CD4-positive, alpha-beta T cell (primary cell): ENCODE measurements at regions not wholly inside any gene's neighbourhood (a gene's known extent, or its start where the extent isn't known, plus 50 kb on each side); places are given as distances from the start of the nearest gene placed in this dataset.

ENCODE experiments used
- ATAC-seq: fragments of 200-7000 bp; cut with Tn5 transposase; one replicate; pipeline ENCODE4 v1.10.0; 2022; ENCODE audit warnings: mild to moderate bottlenecking; ENCODE audit not compliant: poor library complexity
- CTCF ChIA-PET: fragments of 350-600 bp; sonication (Branson Sonifier 250); formaldehyde crosslinking; loops from one replicate; lab custom pipeline; 2021; ENCODE audit warnings: antibody characterized with exemption, inconsistent platforms; lab: Charles Lee
- POLR2A ChIA-PET: fragments of 350-600 bp; sonication (Branson Sonifier 250); formaldehyde crosslinking; loops from one replicate; lab custom pipeline; 2021; ENCODE audit warnings: antibody characterized with exemption, inconsistent platforms; lab: Charles Lee
- DNase-seq, 14 experiments: peaks; one replicate each; pipeline ENCODE4 v3.0.0-alpha.2; 2013 to 2020; ENCODE audit warnings: mixed read lengths in 2 of 14
- H3K27ac ChIP-seq, 2 donors: one replicate each; pipeline versions ENCODE4 v1.5.1 to v1.7.0; 2013; ENCODE audit warnings: low read length in 2 of 2, low read depth in 1 of 2, mild to moderate bottlenecking in 1 of 2
- H3K27me3 ChIP-seq, 2 experiments: 1 replicate in 1 of 2; 2 replicates in 1 of 2; pipeline versions ENCODE4 v1.6.1 to v1.7.0; 2013; ENCODE audit warnings: low read length in 2 of 2, control low read depth in 1 of 2, mild to moderate bottlenecking in 1 of 2, moderate library complexity in 1 of 2; ENCODE audit not compliant: insufficient read depth in 2 of 2, control insufficient read depth in 1 of 2
- H3K36me3 ChIP-seq: one replicate; pipeline ENCODE4 v1.6.1; 2013; ENCODE audit warnings: low read length, control low read depth; ENCODE audit not compliant: insufficient read depth
- H3K4me1 ChIP-seq: one replicate; pipeline ENCODE4 v1.6.1; 2013; ENCODE audit warnings: low read length, control low read depth; ENCODE audit not compliant: insufficient read depth
- H3K4me3 ChIP-seq: one replicate; pipeline ENCODE4 v1.5.1; 2013; ENCODE audit warnings: mild to moderate bottlenecking, low read length, moderate library complexity
- H3K9me3 ChIP-seq, 2 experiments: 1 replicate in 1 of 2; 2 replicates in 1 of 2; pipeline versions ENCODE4 v1.6.1 to v1.7.0; 2013; ENCODE audit warnings: low read length in 2 of 2, mild to moderate bottlenecking in 2 of 2, control low read depth in 1 of 2, moderate library complexity in 1 of 2; ENCODE audit not compliant: control insufficient read depth in 1 of 2, insufficient read depth in 1 of 2
- H3K27ac Mint-ChIP-seq: one replicate; pipeline ENCODE4 v1.8.0; 2020; ENCODE audit warnings: mixed read lengths
- H3K27me3 Mint-ChIP-seq: one replicate; pipeline ENCODE4 v1.8.0; 2021; ENCODE audit warnings: mixed read lengths
- H3K36me3 Mint-ChIP-seq: one replicate; pipeline ENCODE4 v1.8.0; 2021; ENCODE audit warnings: low read depth, mixed read lengths
- H3K4me1 Mint-ChIP-seq: one replicate; pipeline ENCODE4 v1.8.0; 2021; ENCODE audit warnings: low read depth, mixed read lengths
- H3K4me3 Mint-ChIP-seq: one replicate; pipeline ENCODE4 v1.8.0; 2020; ENCODE audit warnings: mild to moderate bottlenecking, mixed read lengths
- H3K9me3 Mint-ChIP-seq: one replicate; pipeline ENCODE4 v1.8.0; 2020; ENCODE audit warnings: mixed read lengths
- intact Hi-C, 2 experiments: fragments of 100-400 bp; cut with DNase I in 1 of 2; cut with micrococcal nuclease in 1 of 2; formaldehyde crosslinking; loops; one replicate each; pipeline versions ENCODE4 v1.15.1 to v1.9.0; 2023 to 2025; cut with DNase I, micrococcal nuclease
- TF ChIP-seq, protein P1 (sequence below): fragments of 200-600 bp; IDR thresholded peaks from one replicate; pipeline ENCODE4 v1.8.0; 2022; ENCODE audit warnings: antibody characterized with exemption, mild to moderate bottlenecking

- Mint-ChIP-seq H3K4me1 (no peaks in the 10 kb centered on the region), H3K27ac (no peak overlapping the region), H3K9me3 (no peaks in the 10 kb centered on the region), H3K4me3 (no peak overlapping the region), H3K36me3 (no peaks in the 10 kb centered on the region), H3K27me3 (no peaks in the 10 kb centered on the region)
- POLR2A ChIA-PET: no interaction called here
- TF ChIP-seq, protein P1, sequence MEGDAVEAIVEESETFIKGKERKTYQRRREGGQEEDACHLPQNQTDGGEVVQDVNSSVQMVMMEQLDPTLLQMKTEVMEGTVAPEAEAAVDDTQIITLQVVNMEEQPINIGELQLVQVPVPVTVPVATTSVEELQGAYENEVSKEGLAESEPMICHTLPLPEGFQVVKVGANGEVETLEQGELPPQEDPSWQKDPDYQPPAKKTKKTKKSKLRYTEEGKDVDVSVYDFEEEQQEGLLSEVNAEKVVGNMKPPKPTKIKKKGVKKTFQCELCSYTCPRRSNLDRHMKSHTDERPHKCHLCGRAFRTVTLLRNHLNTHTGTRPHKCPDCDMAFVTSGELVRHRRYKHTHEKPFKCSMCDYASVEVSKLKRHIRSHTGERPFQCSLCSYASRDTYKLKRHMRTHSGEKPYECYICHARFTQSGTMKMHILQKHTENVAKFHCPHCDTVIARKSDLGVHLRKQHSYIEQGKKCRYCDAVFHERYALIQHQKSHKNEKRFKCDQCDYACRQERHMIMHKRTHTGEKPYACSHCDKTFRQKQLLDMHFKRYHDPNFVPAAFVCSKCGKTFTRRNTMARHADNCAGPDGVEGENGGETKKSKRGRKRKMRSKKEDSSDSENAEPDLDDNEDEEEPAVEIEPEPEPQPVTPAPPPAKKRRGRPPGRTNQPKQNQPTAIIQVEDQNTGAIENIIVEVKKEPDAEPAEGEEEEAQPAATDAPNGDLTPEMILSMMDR: no peak
- ATAC-seq (no peak), DNase-seq (no peak)
- intact Hi-C loops: no loop called here
- no peaks in the 10 kb centered on the region for H3K27me3 ChIP-seq
- no peaks in the 10 kb centered on the region for H3K4me1 ChIP-seq
- H3K36me3 ChIP-seq: no peaks in the 10 kb centered on the region
- H3K27ac ChIP-seq: no peak overlapping the region
- CTCF ChIA-PET: no interaction called here
- no peak overlapping the region for H3K4me3 ChIP-seq
- no peaks in the 10 kb centered on the region for H3K9me3 ChIP-seq
These were observed 434.9 kb upstream of the THRB start for GRCh38 chr3:24929521-24929920.

DNA sequence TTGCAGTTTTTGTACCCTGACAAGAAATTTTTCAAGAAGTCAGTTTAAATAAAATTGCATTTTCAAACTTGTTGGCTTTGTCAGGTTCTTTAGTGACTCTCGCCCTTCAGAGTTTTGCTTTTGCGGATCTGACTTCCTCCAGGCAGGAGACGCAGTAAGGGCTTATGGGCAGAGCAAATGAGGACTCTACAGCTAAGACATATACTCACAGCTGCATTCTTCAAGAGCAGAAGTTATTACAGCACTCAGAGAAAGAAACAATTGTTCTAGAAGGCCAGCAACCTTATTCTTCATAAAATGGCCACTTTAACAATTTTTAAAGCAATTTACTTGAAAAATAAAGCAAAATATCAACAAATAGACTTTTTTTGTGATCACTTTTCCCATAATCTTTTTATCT is 438.8 kb upstream of the THRB start:
- Mint-ChIP-seq H3K27ac (no peak overlapping the region), H3K9me3 (no peaks in the 10 kb centered on the region), H3K4me1 (no peaks in the 10 kb centered on the region), H3K36me3 (no peaks in the 10 kb centered on the region), H3K4me3 (no peak overlapping the region), H3K27me3 (no peaks in the 10 kb centered on the region)
- CTCF ChIA-PET: no interaction called here
- ATAC-seq (no peak), DNase-seq (no peak)
- no peak overlapping the region for H3K27ac ChIP-seq
- H3K4me1 ChIP-seq: no peaks in the 10 kb centered on the region
- TF ChIP-seq, protein P1: no peak
- H3K36me3 ChIP-seq: no peaks in the 10 kb centered on the region
- no peak overlapping the region for H3K4me3 ChIP-seq
- H3K9me3 ChIP-seq: no peaks in the 10 kb centered on the region
- POLR2A ChIA-PET: no interaction called here
- intact Hi-C loops: no loop called here
- H3K27me3 ChIP-seq: no peaks in the 10 kb centered on the region

DNA sequence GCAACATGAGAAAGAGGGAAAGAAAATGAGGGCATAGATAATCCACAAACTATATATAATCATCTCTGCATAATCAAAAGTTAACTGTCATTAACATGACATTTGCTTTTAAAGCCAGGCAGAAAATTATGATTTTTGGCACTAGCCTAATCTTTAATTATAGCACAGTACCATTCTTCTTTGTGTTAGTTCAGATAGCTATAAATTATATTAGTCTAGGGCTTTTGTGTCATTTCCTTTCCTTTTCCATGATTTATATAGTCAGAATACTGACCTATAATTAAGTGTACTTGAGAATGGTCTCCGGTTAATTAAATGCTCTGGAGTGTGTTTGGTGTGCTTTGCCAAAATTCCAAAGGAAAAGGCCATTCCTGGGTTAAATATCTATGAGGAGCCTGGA is 441.9 kb upstream of the THRB start:
- no peak overlapping the region for H3K4me3 ChIP-seq
- Mint-ChIP-seq H3K4me3 (no peak overlapping the region), H3K27me3 (no peaks in the 10 kb centered on the region), H3K9me3 (no peaks in the 10 kb centered on the region), H3K36me3 (no peaks in the 10 kb centered on the region), H3K27ac (no peak overlapping the region), H3K4me1 (no peaks in the 10 kb centered on the region)
- no peaks in the 10 kb centered on the region for H3K36me3 ChIP-seq
- no peaks in the 10 kb centered on the region for H3K27me3 ChIP-seq
- DNase-seq (no peak), ATAC-seq (no peak)
- no peaks in the 10 kb centered on the region for H3K9me3 ChIP-seq
- TF ChIP-seq, protein P1: no peak
- CTCF ChIA-PET: no interaction called here
- intact Hi-C loops: no loop called here
- POLR2A ChIA-PET: no interaction called here
- no peaks in the 10 kb centered on the region for H3K4me1 ChIP-seq
- H3K27ac ChIP-seq: no peak overlapping the region
